ENCODE measurements at regions not wholly inside any gene's neighbourhood (a gene's known extent, or its start where the extent isn't known, plus 50 kb on each side); places are given as distances from the start of the nearest gene placed in this dataset.

GRCh38 chr14:58732387-58732786 is 94.6 kb downstream of the DACT1 start:
- TF ChIP-seq, protein P1, sequence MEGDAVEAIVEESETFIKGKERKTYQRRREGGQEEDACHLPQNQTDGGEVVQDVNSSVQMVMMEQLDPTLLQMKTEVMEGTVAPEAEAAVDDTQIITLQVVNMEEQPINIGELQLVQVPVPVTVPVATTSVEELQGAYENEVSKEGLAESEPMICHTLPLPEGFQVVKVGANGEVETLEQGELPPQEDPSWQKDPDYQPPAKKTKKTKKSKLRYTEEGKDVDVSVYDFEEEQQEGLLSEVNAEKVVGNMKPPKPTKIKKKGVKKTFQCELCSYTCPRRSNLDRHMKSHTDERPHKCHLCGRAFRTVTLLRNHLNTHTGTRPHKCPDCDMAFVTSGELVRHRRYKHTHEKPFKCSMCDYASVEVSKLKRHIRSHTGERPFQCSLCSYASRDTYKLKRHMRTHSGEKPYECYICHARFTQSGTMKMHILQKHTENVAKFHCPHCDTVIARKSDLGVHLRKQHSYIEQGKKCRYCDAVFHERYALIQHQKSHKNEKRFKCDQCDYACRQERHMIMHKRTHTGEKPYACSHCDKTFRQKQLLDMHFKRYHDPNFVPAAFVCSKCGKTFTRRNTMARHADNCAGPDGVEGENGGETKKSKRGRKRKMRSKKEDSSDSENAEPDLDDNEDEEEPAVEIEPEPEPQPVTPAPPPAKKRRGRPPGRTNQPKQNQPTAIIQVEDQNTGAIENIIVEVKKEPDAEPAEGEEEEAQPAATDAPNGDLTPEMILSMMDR (IDR thresholded peaks at IDR 0.05): no peak
- TF ChIP-seq POLR2A (IDR thresholded peaks at IDR 0.05): no peak
